ENCODE measurements at regions not wholly inside any gene's neighbourhood (a gene's known extent, or its start where the extent isn't known, plus 50 kb on each side); places are given as distances from the start of the nearest gene placed in this dataset.

- Histone ChIP-seq H3K27ac (ENCODE audit: low read depth) (no peak overlapping the region), H3K36me3 (ENCODE audit: insufficient read depth) (no peaks in the 10 kb centered on the region), H3K27me3 (ENCODE audit: insufficient read depth) (no peaks in the 10 kb centered on the region), H2AFZ (peak overlapping the region; percentile 1; the same call in 1 of the 2 replicates), H3K4me1 (ENCODE audit: insufficient read depth) (peaks cover 30% of the 10 kb centered on the region), H3K9me2 (ENCODE audit: insufficient read depth) (0 out of 2 replicates have a peak, but pooled peaks cover 3% of the 10 kb centered on the region), H3F3A (replicated peaks; ENCODE audit: low read depth) (0 out of 2 replicates have a peak, but pooled peaks cover 3% of the 10 kb centered on the region), H3K4me2 (no peak overlapping the region), H3K4me3 (no peak overlapping the region), H4K20me1 (replicated peaks; ENCODE audit: insufficient read depth) (no peaks in the 10 kb centered on the region), H3K79me2 (replicated peaks; ENCODE audit: insufficient read depth) (no peaks in the 10 kb centered on the region)
- ATAC-seq: peak; percentile 70
- DNase-seq (ENCODE audit: low spot score): no peak
- TF ChIP-seq CTCF (conservative IDR thresholded peaks at IDR 0.05; ENCODE audit: low read depth in 2 of 2) (no peak), JUNB (IDR thresholded peaks at IDR 0.05; ENCODE audit: unreplicated experiment) (no peak), STAT1 (IDR thresholded peaks at IDR 0.05; ENCODE audit: unreplicated experiment) (no peak), POLR2AphosphoS5 (IDR thresholded peaks at IDR 0.05; ENCODE audit: low read depth) (no peak), NANOG (IDR thresholded peaks at IDR 0.05; ENCODE audit: borderline replicate concordance) (no peak), ZNF331 (CRISPR knock-in tag; IDR thresholded peaks at IDR 0.05; ENCODE audit: low read depth) (no peak), ZNF462 (CRISPR knock-in tag; IDR thresholded peaks at IDR 0.05) (no peak), ETS1 (IDR thresholded peaks at IDR 0.05) (no peak), CREB1 (CRISPR knock-in tag; IDR thresholded peaks at IDR 0.05; ENCODE audit: low read depth) (no peak), EZH2phosphoT487 (IDR thresholded peaks at IDR 0.05; ENCODE audit: unreplicated experiment) (no peak), EZH2 (IDR thresholded peaks at IDR 0.05; ENCODE audit: low read depth, unreplicated experiment) (no peak), REST (IDR thresholded peaks at IDR 0.05; ENCODE audit: unreplicated experiment) (no peak), ZNF114 (CRISPR knock-in tag; IDR thresholded peaks at IDR 0.05) (no peak)
- peaks cover 29% of the 10 kb centered on the region for H3K4me1 Mint-ChIP-seq
- H3K36me3 Mint-ChIP-seq (ENCODE audit: low read depth): no peaks in the 10 kb centered on the region
- peaks cover 4% of the 10 kb centered on the region for H3K27me3 Mint-ChIP-seq (ENCODE audit: insufficient read depth, low read depth, poor library complexity)
- H3K4me3 Mint-ChIP-seq: no peak overlapping the region
- H3K27ac Mint-ChIP-seq: no peak overlapping the region
- H3K9me3 Mint-ChIP-seq: peaks cover 3% of the 10 kb centered on the region; the same call in 1 of the 3 replicates
Observed at GRCh38 chr6:15166121-15166520, 79.7 kb upstream of the JARID2 start.
